Myocyte (in vitro differentiated cells): ENCODE measurements at regions not wholly inside any gene's neighbourhood (a gene's known extent, or its start where the extent isn't known, plus 50 kb on each side); places are given as distances from the start of the nearest gene placed in this dataset.
A peak's percentile ranks its signal among the peaks of the same experiment; 100 is the strongest.

ENCODE experiments used
- DNase-seq: peaks from one replicate; pipeline ENCODE4 v3.0.0-alpha.2; 2012; ENCODE audit warnings: low read depth

GRCh38 chr4:181272422-181272821, 970.8 kb upstream of the TENM3 start:
- DNase-seq = peak; percentile 74

GRCh38 chr4:181278941-181279340, 964.3 kb upstream of the TENM3 start:
- no peak for DNase-seq

- no peak for DNase-seq
Observed at GRCh38 chr4:181281451-181281850, 961.8 kb upstream of the TENM3 start.

GRCh38 chr4:181289198-181289597, 954.0 kb upstream of the TENM3 start:
- peak; percentile 14 for DNase-seq

- DNase-seq = no peak
Observed at GRCh38 chr4:181291615-181292014, 951.6 kb upstream of the TENM3 start.

- DNase-seq = no peak
Observed at GRCh38 chr4:181293014-181293413, 950.2 kb upstream of the TENM3 start.

- DNase-seq = no peak
Observed at GRCh38 chr4:181293541-181293940, 949.7 kb upstream of the TENM3 start.

- no peak for DNase-seq
Observed at GRCh38 chr4:181294421-181294820, 948.8 kb upstream of the TENM3 start.

GRCh38 chr4:181301735-181302710, 941.2 kb upstream of the TENM3 start:
- DNase-seq = peak; percentile 71

- DNase-seq = no peak
Observed at GRCh38 chr4:181307824-181308223, 935.4 kb upstream of the TENM3 start.

- DNase-seq = no peak
Observed at GRCh38 chr4:181308476-181309312, 934.5 kb upstream of the TENM3 start.

GRCh38 chr4:181312066-181312465, 931.1 kb upstream of the TENM3 start:
- DNase-seq = no peak

GRCh38 chr4:181319629-181320028, 923.6 kb upstream of the TENM3 start:
- DNase-seq = peak; percentile 1

GRCh38 chr4:181323061-181323460, 920.1 kb upstream of the TENM3 start:
- no peak for DNase-seq

- no peak for DNase-seq
Observed at GRCh38 chr4:181330654-181331201, 912.5 kb upstream of the TENM3 start.

GRCh38 chr4:181331214-181331613, 912.0 kb upstream of the TENM3 start:
- no peak for DNase-seq

GRCh38 chr4:181345931-181346330, 897.3 kb upstream of the TENM3 start:
- no peak for DNase-seq

- DNase-seq = no peak
Observed at GRCh38 chr4:181350615-181351415, 892.4 kb upstream of the TENM3 start.

GRCh38 chr4:181364504-181364903, 878.7 kb upstream of the TENM3 start:
- no peak for DNase-seq

GRCh38 chr4:181365671-181366070, 877.5 kb upstream of the TENM3 start:
- DNase-seq = no peak

GRCh38 chr4:181372014-181372413, 871.2 kb upstream of the TENM3 start:
- DNase-seq = no peak
